ENCODE measurements at regions not wholly inside any gene's neighbourhood (a gene's known extent, or its start where the extent isn't known, plus 50 kb on each side); places are given as distances from the start of the nearest gene placed in this dataset.

- no peak for DNase-seq
These were observed 107.7 kb upstream of the CADPS start for GRCh38 chr3:62982795-62983455.

GRCh38 chr3:62986061-62986460 lies 110.8 kb upstream of the CADPS start:
- DNase-seq, result no peak

- no peak for DNase-seq
These were observed 112.5 kb upstream of the CADPS start for GRCh38 chr3:62987721-62988120.

- DNase-seq, result peak; percentile 63
These were observed 115.6 kb upstream of the CADPS start for GRCh38 chr3:62990704-62991413.

- no peak for DNase-seq
These were observed 117.3 kb upstream of the CADPS start for GRCh38 chr3:62992520-62992919.

GRCh38 chr3:62995119-62995518 lies 119.9 kb upstream of the CADPS start:
- DNase-seq, result no peak

GRCh38 chr3:62995530-62995929 lies 120.3 kb upstream of the CADPS start:
- no peak for DNase-seq

GRCh38 chr3:62997369-62997768 lies 122.2 kb upstream of the CADPS start:
- DNase-seq, result no peak

- DNase-seq, result no peak
These were observed 123.9 kb upstream of the CADPS start for GRCh38 chr3:62999158-62999557.

- DNase-seq, result no peak
These were observed 124.6 kb upstream of the CADPS start for GRCh38 chr3:62999791-63000190.

- no peak for DNase-seq
These were observed 129.2 kb upstream of the CADPS start for GRCh38 chr3:63004448-63004847.

GRCh38 chr3:63015614-63016309 lies 140.5 kb upstream of the CADPS start:
- DNase-seq, result peak; percentile 4

GRCh38 chr3:63022114-63022513 lies 146.9 kb upstream of the CADPS start:
- no peak for DNase-seq

GRCh38 chr3:63026722-63027121 lies 151.5 kb upstream of the CADPS start:
- DNase-seq, result no peak

GRCh38 chr3:63029326-63029725 lies 154.1 kb upstream of the CADPS start:
- no peak for DNase-seq

GRCh38 chr3:63029921-63030320 lies 154.7 kb upstream of the CADPS start:
- DNase-seq, result no peak

- no peak for DNase-seq
These were observed 155.4 kb upstream of the CADPS start for GRCh38 chr3:63030666-63031065.

GRCh38 chr3:63032881-63033280 lies 157.7 kb upstream of the CADPS start:
- DNase-seq, result no peak

- no peak for DNase-seq
These were observed 158.9 kb upstream of the CADPS start for GRCh38 chr3:63034101-63034500.

- no peak for DNase-seq
These were observed 161.9 kb upstream of the CADPS start for GRCh38 chr3:63037116-63037515.

GRCh38 chr3:63042833-63043232 lies 167.6 kb upstream of the CADPS start:
- no peak for DNase-seq

GRCh38 chr3:63043631-63044030 lies 168.4 kb upstream of the CADPS start:
- no peak for DNase-seq

GRCh38 chr3:63046152-63046551 lies 170.9 kb upstream of the CADPS start:
- no peak for DNase-seq

- no peak for DNase-seq
These were observed 171.4 kb upstream of the CADPS start for GRCh38 chr3:63046580-63046979.

Measured in NCI-H1436 (cell line).